PC-9 (cell line): ENCODE measurements at regions not wholly inside any gene's neighbourhood (a gene's known extent, or its start where the extent isn't known, plus 50 kb on each side); places are given as distances from the start of the nearest gene placed in this dataset.

Source experiments
- BruUV-seq: library from RNA; stranded (reverse); fragments of 400-500 nt; replicated peaks from 2 replicates; lab custom pipeline; 2021; lab: Mats Ljungman, UMichigan
- CTCF ChIA-PET: fragments of 300-600 bp; sonication (Branson Sonifier 250); formaldehyde crosslinking; loops from one replicate; lab custom pipeline; 2022; ENCODE audit warnings: antibody characterized with exemption; lab: Charles Lee
- POLR2A ChIA-PET: fragments of 300-600 bp; sonication (Branson Sonifier 250); formaldehyde crosslinking; loops from one replicate; lab custom pipeline; 2022; ENCODE audit warnings: antibody characterized with exemption; ENCODE audit not compliant: unreplicated experiment; lab: Charles Lee
- DNase-seq, 2 experiments: peaks; one replicate each; pipeline versions ENCODE4 v3.0.0 to v3.0.0-alpha.2; 2015 to 2022; ENCODE audit warnings: mixed read lengths in 1 of 2
- H2AFZ ChIP-seq: fragments of 200-600 bp; sonication (generic); 2 replicates; pipeline ENCODE4 v1.8.1; 2017; ENCODE audit warnings: antibody characterized with exemption
- H3F3A ChIP-seq: fragments of 200-600 bp; sonication (generic); 2 replicates; pipeline ENCODE4 v1.8.1; 2017; ENCODE audit warnings: antibody characterized with exemption, mild to moderate bottlenecking, low read depth; ENCODE audit not compliant: insufficient read depth
- H3K27ac ChIP-seq: fragments of 200-600 bp; sonication (generic); 2 replicates; pipeline ENCODE4 v1.6.1; 2016; ENCODE audit warnings: mixed run types
- H3K27me3 ChIP-seq: fragments of 200-600 bp; sonication (generic); 2 replicates; pipeline ENCODE4 v1.6.1; 2016; ENCODE audit warnings: low read depth, mixed run types; ENCODE audit not compliant: insufficient read depth
- H3K36me3 ChIP-seq: fragments of 200-600 bp; sonication (generic); 2 replicates; pipeline ENCODE4 v1.6.1; 2016; ENCODE audit warnings: low read depth, mixed run types
- H3K4me1 ChIP-seq: fragments of 200-600 bp; sonication (generic); replicated peaks from 2 replicates; pipeline ENCODE4 v1.6.1; 2016; ENCODE audit warnings: mixed run types; ENCODE audit not compliant: insufficient read depth
- H3K4me2 ChIP-seq: fragments of 200-600 bp; sonication (generic); 2 replicates; pipeline ENCODE4 v1.6.1; 2017; ENCODE audit warnings: mixed run types
- H3K4me3 ChIP-seq: fragments of 200-600 bp; sonication (generic); 2 replicates; pipeline ENCODE4 v1.6.1; 2016; ENCODE audit warnings: mixed run types
- H3K79me2 ChIP-seq: fragments of 200-600 bp; sonication (generic); 2 replicates; pipeline ENCODE4 v1.6.1; 2017; ENCODE audit warnings: low read depth, mixed run types
- H3K9me2 ChIP-seq: fragments of 200-600 bp; sonication (generic); 2 replicates; pipeline ENCODE4 v1.8.1; 2017; ENCODE audit warnings: mild to moderate bottlenecking; ENCODE audit not compliant: insufficient read depth
- H3K9me3 ChIP-seq: fragments of 200-600 bp; sonication (generic); 2 replicates; pipeline ENCODE4 v1.8.1; 2016; ENCODE audit warnings: low read depth; ENCODE audit not compliant: insufficient read depth
- H4K20me1 ChIP-seq: fragments of 200-600 bp; sonication (generic); 2 replicates; pipeline ENCODE4 v1.8.1; 2017; ENCODE audit not compliant: insufficient read depth
- EZH2 ChIP-seq: fragments of 200-600 bp; sonication (generic); IDR thresholded peaks from 2 replicates; pipeline ENCODE4 v1.8.0; 2017; ENCODE audit warnings: antibody characterized with exemption, low read depth
- intact Hi-C: fragments of 100-400 bp; cut with micrococcal nuclease; formaldehyde crosslinking; loops from one replicate; pipeline ENCODE4 v1.10.0; 2022; ENCODE audit not compliant: unreplicated experiment
- TF ChIP-seq, protein P1 (sequence below): fragments of 200-600 bp; sonication (generic); conservative IDR thresholded peaks from 2 replicates; pipeline ENCODE4 v1.6.1; 2017; ENCODE audit warnings: mixed run types, antibody characterized with exemption, mild to moderate bottlenecking, moderate library complexity

DNA sequence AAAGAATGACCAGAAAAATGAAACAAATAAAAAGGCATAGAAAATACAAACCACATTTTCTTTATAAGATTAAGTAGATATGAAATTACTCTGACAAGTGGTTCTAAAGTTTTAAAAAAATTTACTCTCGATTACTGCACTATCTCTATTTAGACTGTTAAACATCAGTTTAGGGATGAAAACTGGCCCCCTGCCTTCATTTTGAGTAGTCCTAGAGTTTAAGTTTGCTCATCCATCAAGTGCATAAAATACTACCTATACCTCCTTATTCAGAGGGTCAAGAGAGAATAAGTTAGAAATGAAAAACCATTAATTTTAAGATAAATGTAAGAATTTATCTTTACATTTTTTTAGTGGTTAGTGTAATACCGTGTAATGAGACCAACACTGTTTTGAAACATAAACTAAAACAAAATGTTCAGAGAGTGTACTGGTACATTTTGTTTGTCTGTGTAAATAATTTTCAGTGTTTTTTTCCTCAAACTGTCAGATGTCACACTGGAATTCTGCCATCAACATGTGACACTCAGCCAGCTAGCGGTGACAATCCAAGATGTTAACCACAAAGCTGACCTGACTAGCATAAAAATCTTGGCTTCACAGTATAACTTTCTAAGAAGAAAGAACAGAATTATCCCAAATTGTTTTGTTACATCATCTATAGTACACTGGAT lies 184.8 kb upstream of the PCDH20 start:
- no TSS peak for BruUV-seq
- TF ChIP-seq, protein P1, sequence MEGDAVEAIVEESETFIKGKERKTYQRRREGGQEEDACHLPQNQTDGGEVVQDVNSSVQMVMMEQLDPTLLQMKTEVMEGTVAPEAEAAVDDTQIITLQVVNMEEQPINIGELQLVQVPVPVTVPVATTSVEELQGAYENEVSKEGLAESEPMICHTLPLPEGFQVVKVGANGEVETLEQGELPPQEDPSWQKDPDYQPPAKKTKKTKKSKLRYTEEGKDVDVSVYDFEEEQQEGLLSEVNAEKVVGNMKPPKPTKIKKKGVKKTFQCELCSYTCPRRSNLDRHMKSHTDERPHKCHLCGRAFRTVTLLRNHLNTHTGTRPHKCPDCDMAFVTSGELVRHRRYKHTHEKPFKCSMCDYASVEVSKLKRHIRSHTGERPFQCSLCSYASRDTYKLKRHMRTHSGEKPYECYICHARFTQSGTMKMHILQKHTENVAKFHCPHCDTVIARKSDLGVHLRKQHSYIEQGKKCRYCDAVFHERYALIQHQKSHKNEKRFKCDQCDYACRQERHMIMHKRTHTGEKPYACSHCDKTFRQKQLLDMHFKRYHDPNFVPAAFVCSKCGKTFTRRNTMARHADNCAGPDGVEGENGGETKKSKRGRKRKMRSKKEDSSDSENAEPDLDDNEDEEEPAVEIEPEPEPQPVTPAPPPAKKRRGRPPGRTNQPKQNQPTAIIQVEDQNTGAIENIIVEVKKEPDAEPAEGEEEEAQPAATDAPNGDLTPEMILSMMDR: no peak
- TF ChIP-seq EZH2: no peak

DNA sequence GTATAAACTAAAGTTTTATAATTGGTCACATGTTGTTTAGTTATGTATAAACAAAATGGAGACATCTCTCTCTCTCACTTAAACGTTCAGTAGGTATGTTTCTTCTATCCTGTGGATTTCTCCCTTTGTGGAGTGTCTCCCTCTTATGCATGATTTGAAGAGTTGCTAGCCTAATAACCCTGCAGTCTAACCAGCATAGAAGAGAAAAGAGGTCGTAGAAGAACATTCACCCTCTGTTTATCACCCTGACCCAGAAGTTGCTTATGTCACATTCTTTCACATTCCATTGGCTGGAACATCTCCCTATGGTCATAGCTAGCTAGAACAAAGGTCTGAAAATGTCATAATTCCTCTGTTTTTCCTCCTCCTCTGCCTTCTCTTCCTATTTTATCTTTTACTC lies 176.8 kb upstream of the PCDH20 start:
- Histone ChIP-seq H3K4me1 (no peaks in the 10 kb centered on the region), H3K4me3 (no peak overlapping the region), H3K79me2 (no peaks in the 10 kb centered on the region), H3F3A (no peaks in the 10 kb centered on the region), H3K9me2 (no peaks in the 10 kb centered on the region), H4K20me1 (no peaks in the 10 kb centered on the region), H3K27me3 (no peaks in the 10 kb centered on the region), H2AFZ (no peak overlapping the region), H3K36me3 (no peaks in the 10 kb centered on the region), H3K4me2 (no peak overlapping the region), H3K9me3 (no peaks in the 10 kb centered on the region), H3K27ac (no peak overlapping the region)
- ChIA-PET CTCF (no interaction called here), POLR2A (no interaction called here)
- intact Hi-C loops: no loop called here
- no peak for DNase-seq
- TF ChIP-seq EZH2: no peak
- TF ChIP-seq, protein P1: no peak
- no TSS peak for BruUV-seq

More for the DNA sequence above, 184.8 kb upstream of the PCDH20 start:
- no peaks in the 10 kb centered on the region for H4K20me1 ChIP-seq
- H2AFZ ChIP-seq: no peak overlapping the region
- no peak overlapping the region for H3K4me2 ChIP-seq
- intact Hi-C loops: no loop called here
- no peak for DNase-seq
- no peaks in the 10 kb centered on the region for H3K9me2 ChIP-seq
- H3K9me3 ChIP-seq: no peaks in the 10 kb centered on the region
- ChIA-PET CTCF (no interaction called here), POLR2A (no interaction called here)
- H3K27ac ChIP-seq: no peak overlapping the region
- H3K27me3 ChIP-seq: no peaks in the 10 kb centered on the region
- no peaks in the 10 kb centered on the region for H3K79me2 ChIP-seq
- no peaks in the 10 kb centered on the region for H3F3A ChIP-seq
- H3K4me1 ChIP-seq: no peaks in the 10 kb centered on the region
- H3K36me3 ChIP-seq: no peaks in the 10 kb centered on the region
- no peak overlapping the region for H3K4me3 ChIP-seq

DNA sequence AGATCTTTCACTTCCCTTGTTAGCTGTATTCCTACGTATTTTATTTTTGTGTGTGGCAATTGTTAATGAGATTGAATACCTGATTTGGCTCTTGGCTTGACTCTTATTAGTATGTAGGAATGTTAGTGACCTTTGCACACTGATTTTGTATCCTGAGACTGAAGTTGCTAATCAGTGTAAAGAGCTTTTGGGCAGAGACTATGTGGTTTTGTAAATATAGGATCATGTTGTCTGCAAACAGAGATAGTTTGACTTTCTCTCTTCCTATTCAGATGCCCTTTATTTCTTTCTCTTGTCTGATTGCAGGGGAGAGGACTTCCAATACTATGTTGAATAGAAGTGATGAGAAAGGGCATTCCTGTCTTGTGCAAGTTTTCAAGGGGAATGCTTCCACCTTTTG lies 160.3 kb upstream of the PCDH20 start:
- Histone ChIP-seq H3K79me2 (no peaks in the 10 kb centered on the region), H4K20me1 (no peaks in the 10 kb centered on the region), H3K27ac (no peak overlapping the region), H3K4me1 (no peaks in the 10 kb centered on the region), H3K9me3 (no peaks in the 10 kb centered on the region), H3F3A (no peaks in the 10 kb centered on the region), H2AFZ (no peak overlapping the region), H3K9me2 (no peaks in the 10 kb centered on the region), H3K27me3 (no peaks in the 10 kb centered on the region), H3K4me3 (no peak overlapping the region), H3K36me3 (no peaks in the 10 kb centered on the region), H3K4me2 (no peak overlapping the region)
- ChIA-PET POLR2A (no interaction called here), CTCF (no interaction called here)
- BruUV-seq: no TSS peak
- DNase-seq: no peak
- no peak for TF ChIP-seq EZH2
- TF ChIP-seq, protein P1: no peak
- intact Hi-C loops: no loop called here
